ENCODE measurements at regions not wholly inside any gene's neighbourhood (a gene's known extent, or its start where the extent isn't known, plus 50 kb on each side); places are given as distances from the start of the nearest gene placed in this dataset.

DNA sequence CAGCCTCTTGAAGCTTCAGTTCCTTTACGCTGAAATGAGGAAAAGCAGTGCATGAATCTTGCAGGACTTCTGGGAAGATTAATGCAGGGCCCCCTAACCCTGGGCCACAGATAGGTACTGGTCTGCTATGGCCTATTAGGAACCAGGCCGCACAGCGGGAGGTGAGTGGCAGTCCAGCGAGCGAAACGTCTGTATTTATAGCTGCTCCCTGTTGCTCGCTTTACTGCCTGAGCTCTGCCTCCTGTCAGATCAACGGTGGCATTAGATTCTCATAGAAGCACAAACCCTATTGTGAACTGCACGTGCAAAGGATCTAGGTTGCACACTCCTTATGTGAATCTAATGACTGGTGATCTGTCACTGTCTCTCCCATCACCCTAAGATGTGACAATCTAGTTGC, 130.2 kb downstream of the CHRM3 start:
- Histone ChIP-seq H3K27ac (no peak overlapping the region), H3K36me3 (no peaks in the 10 kb centered on the region), H3K4me1 (peaks cover 0 to 13% (median 0%) of the 10 kb centered on the region in 4 donors), H3K4me3 (no peak overlapping the region), H3K27me3 (no peaks in the 10 kb centered on the region), H3K9me3 (no peaks in the 10 kb centered on the region)
- TF ChIP-seq POLR2AphosphoS5 (IDR thresholded peaks at IDR 0.05) (no peak), POLR2A (IDR thresholded peaks at IDR 0.05) (no peak), EP300 (IDR thresholded peaks at IDR 0.05) (no peak), CTCF (IDR thresholded peaks at IDR 0.05) (no peak)
- intact Hi-C loops (cut with DNase I; ENCODE audit: low total_unique reads), result no loop called here
- DNase-seq, result no peak
- 82 to 92% (median 89%) methylated on average over 9 of the region's 9 CpGs for WGBS, 5 donors

GRCh38 chr1:239526391-239526790, 140.0 kb downstream of the CHRM3 start:
- Histone ChIP-seq H3K4me3 (no peak overlapping the region), H3K9me3 (no peaks in the 10 kb centered on the region), H3K4me1 (peaks cover 0 to 15% (median 6%) of the 10 kb centered on the region in 4 donors), H3K36me3 (no peaks in the 10 kb centered on the region), H3K27ac (no peak overlapping the region), H3K27me3 (no peaks in the 10 kb centered on the region)
- intact Hi-C loops (cut with DNase I; ENCODE audit: low total_unique reads), result no loop called here
- WGBS, 5 donors, result 75 to 89% (median 87%) methylated on average over 4 of the region's 4 CpGs
- DNase-seq, result no peak
- TF ChIP-seq POLR2AphosphoS5 (IDR thresholded peaks at IDR 0.05) (no peak), EP300 (IDR thresholded peaks at IDR 0.05) (no peak), POLR2A (IDR thresholded peaks at IDR 0.05) (no peak), CTCF (IDR thresholded peaks at IDR 0.05) (no peak)

DNA sequence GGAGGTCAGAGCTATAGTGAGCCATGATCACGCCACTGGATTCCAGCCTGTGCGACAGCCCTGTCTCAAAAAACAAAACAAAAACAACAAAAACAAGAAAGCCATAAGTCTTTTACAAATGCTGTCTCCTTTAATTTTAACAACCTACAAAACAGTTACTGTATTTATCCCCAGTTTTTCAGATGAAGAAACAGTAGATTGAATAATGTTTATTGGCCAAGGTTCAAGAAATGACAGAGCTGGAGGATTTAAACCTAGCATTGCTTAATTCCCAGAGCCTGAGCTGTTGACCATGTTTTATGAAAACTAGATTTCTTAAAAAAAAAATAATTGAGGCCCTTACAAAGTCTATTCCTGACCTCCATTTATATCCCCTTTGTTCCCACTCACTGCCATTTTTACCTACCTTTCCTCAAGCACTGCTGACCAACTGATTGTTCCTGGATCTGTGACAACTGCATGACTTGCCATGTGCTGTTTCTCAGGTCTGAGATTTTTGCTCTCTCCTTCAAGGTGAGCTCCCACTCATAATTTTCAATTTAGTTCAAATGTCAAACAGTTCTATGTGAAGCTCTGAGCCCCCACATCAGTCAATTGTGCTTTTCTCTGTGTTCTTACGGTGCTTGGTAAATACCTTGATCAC, 140.8 kb downstream of the CHRM3 start:
- Histone ChIP-seq H3K4me1 (peaks cover 0 to 15% (median 6%) of the 10 kb centered on the region in 4 donors), H3K36me3 (no peaks in the 10 kb centered on the region), H3K27me3 (no peaks in the 10 kb centered on the region), H3K9me3 (no peaks in the 10 kb centered on the region), H3K27ac (no peak overlapping the region), H3K4me3 (no peak overlapping the region)
- intact Hi-C loops (cut with DNase I; ENCODE audit: low total_unique reads), result no loop called here
- TF ChIP-seq EP300 (IDR thresholded peaks at IDR 0.05), result no peak
- TF ChIP-seq POLR2A (IDR thresholded peaks at IDR 0.05), result no peak
- TF ChIP-seq POLR2AphosphoS5 (IDR thresholded peaks at IDR 0.05), result no peak
- TF ChIP-seq CTCF (IDR thresholded peaks at IDR 0.05), result no peak
- WGBS, 5 donors, result 72 to 93% (median 84%) methylated on average over 3 of the region's 3 CpGs
- peak in 1 of 2 donors; percentile 25 for DNase-seq

GRCh38 chr1:239536165-239536849, 149.9 kb downstream of the CHRM3 start:
- peaks cover 0 to 30% (median 13%) of the 10 kb centered on the region in 4 donors for H3K4me1 ChIP-seq

More at GRCh38 chr1:239536165-239536849, 149.9 kb downstream of the CHRM3 start:
- Histone ChIP-seq H3K4me3 (no peak overlapping the region), H3K27ac (no peak overlapping the region), H3K9me3 (no peaks in the 10 kb centered on the region), H3K27me3 (no peaks in the 10 kb centered on the region), H3K36me3 (no peaks in the 10 kb centered on the region)
- intact Hi-C loops (cut with DNase I; ENCODE audit: low total_unique reads), result no loop called here
- no peak for DNase-seq
- TF ChIP-seq POLR2A (IDR thresholded peaks at IDR 0.05) (no peak), CTCF (IDR thresholded peaks at IDR 0.05) (no peak), POLR2AphosphoS5 (IDR thresholded peaks at IDR 0.05) (no peak), EP300 (IDR thresholded peaks at IDR 0.05) (no peak)
- 47 to 66% (median 60%) methylated on average over 5 of the region's 5 CpGs for WGBS, 5 donors

Measured in stomach (tissue), 8 donors.